HEK293T (cell line): ENCODE measurements at regions not wholly inside any gene's neighbourhood (a gene's known extent, or its start where the extent isn't known, plus 50 kb on each side); places are given as distances from the start of the nearest gene placed in this dataset.
"Not testable (repeated sequence)": the region's sequence is repeated elsewhere in the genome, so short reads cannot be mapped to it uniquely, and the experiment has no call there.

Experiments used
- ARNT ChIP-seq: fragments of 450-650 bp; IDR thresholded peaks from 2 replicates; pipeline ENCODE4 v1.6.1; 2017; ENCODE audit warnings: mild to moderate bottlenecking
- BHLHE40 ChIP-seq: fragments of 450-650 bp; IDR thresholded peaks from 2 replicates; pipeline ENCODE4 v1.6.1; 2016; ENCODE audit warnings: mild to moderate bottlenecking, moderate library complexity, borderline replicate concordance
- CTBP1 ChIP-seq: fragments of 450-650 bp; IDR thresholded peaks from 2 replicates; pipeline ENCODE4 v1.6.1; 2016; ENCODE audit warnings: borderline replicate concordance
- ELF4 ChIP-seq: fragments of 450-650 bp; IDR thresholded peaks from 2 replicates; pipeline ENCODE4 v1.6.1; 2017; ENCODE audit warnings: antibody characterized with exemption
- FOXA1 ChIP-seq: fragments of 450-650 bp; IDR thresholded peaks from 2 replicates; pipeline ENCODE4 v1.6.1; 2016; ENCODE audit warnings: mild to moderate bottlenecking
- LEF1 ChIP-seq: fragments of 450-650 bp; IDR thresholded peaks from 2 replicates; pipeline ENCODE4 v1.6.1; 2017; ENCODE audit warnings: mild to moderate bottlenecking, borderline replicate concordance
- SP1 ChIP-seq: fragments of 450-650 bp; IDR thresholded peaks from 2 replicates; pipeline ENCODE4 v1.6.1; 2017
- SUZ12 ChIP-seq: fragments of 450-650 bp; IDR thresholded peaks from 2 replicates; pipeline ENCODE4 v1.6.1; 2016; ENCODE audit warnings: mild to moderate bottlenecking
- TARDBP ChIP-seq: fragments of 450-650 bp; IDR thresholded peaks from 2 replicates; pipeline ENCODE4 v1.6.1; 2016

DNA sequence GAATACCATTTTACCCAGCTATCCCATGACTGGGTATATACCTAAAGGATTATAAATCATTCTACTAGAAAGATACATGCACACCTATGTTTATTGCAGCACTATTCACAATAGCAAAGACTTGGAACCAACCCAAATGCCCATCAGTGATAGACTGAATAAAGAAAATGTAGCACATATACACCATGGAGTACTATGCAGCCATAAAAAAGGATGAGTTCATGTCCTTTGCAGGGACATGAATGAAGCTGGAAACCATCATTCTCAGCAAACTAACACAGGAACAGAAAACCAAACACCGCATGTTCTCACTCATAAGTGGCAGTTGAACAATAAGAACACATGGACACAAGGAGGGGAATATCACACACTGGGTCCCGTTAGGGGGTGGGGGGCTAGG is 191.9 kb upstream of the POU5F2 start:
- TF ChIP-seq TARDBP, SUZ12, BHLHE40, CTBP1, ARNT, SP1, LEF1, ELF4, FOXA1: not testable (repeated sequence)
